ENCODE measurements at regions not wholly inside any gene's neighbourhood (a gene's known extent, or its start where the extent isn't known, plus 50 kb on each side); places are given as distances from the start of the nearest gene placed in this dataset.

DNA sequence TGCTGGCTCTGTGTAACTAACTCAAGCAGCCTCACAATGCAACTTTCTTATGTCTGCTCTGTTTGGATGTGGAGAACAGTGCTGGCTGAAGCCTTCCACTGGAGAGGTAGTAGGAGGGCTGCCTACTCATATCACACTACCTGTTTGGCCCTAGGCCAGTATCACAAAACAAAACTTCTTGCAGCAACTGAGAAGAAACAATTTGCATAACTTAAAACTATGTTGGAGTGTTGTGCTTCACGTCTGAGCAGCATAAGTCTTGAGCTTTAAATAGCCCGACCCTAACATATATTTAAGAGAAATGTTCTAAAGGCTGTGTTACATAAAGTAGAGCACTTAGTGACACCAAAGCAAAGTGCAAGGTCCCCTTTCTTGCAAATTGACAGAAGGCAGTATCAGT lies 204.9 kb upstream of the ACVR2A start:
- TF ChIP-seq CTCF (conservative IDR thresholded peaks at IDR 0.05; ENCODE audit: low read depth, low read length) (no peak), EZH2 (IDR thresholded peaks at IDR 0.05; ENCODE audit: low read length, unreplicated experiment) (no peak), EZH2phosphoT487 (IDR thresholded peaks at IDR 0.05; ENCODE audit: borderline replicate concordance, low read length) (no peak)

Data from PC-3 (cell line).